H1 (cell line): ENCODE measurements at regions not wholly inside any gene's neighbourhood (a gene's known extent, or its start where the extent isn't known, plus 50 kb on each side); places are given as distances from the start of the nearest gene placed in this dataset.

Experiments used
- CHD1 ChIP-seq: IDR thresholded peaks from 2 replicates; pipeline ENCODE4 v1.6.1; 2012; ENCODE audit warnings: low read depth, low read length, improper control_type of control experiment
- JUN ChIP-seq: IDR thresholded peaks from 2 replicates; pipeline ENCODE4 v1.6.1; 2011; ENCODE audit warnings: low read depth, mild to moderate bottlenecking, improper control_type of control experiment, low read length
- TAF7 ChIP-seq: optimal IDR thresholded peaks from 2 replicates; pipeline ENCODE3; 2011; ENCODE audit warnings: low read depth, mild to moderate bottlenecking, inconsistent platforms, low read length, moderate library complexity, borderline replicate concordance

DNA sequence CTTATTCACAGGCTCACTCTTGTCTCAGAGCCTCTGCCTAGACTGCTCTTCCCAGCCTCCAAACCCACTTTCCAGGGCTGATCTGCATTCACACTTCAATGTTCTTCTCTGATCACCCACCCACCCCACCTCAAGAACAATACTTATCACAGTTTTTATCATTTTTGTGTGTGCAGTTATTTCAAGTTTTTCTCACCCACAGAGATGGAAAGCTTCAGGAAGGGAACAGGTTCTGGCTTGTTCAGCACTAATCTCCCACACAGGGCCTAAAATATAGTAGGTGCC is 160.9 kb downstream of the MRPL14 start (continued):
- TF ChIP-seq TAF7, result no peak
- TF ChIP-seq JUN, result no peak
- TF ChIP-seq CHD1, result no peak
- TF ChIP-seq, all 59 proteins: peak for 0
